Activated CD8-positive, alpha-beta memory T cell treated with anti-CD3 and anti-CD28 coated beads, Interleukin-2, amount 10 ng/mL, durations not matched to agents 7 days and 5 days (primary cell): ENCODE measurements at regions not wholly inside any gene's neighbourhood (a gene's known extent, or its start where the extent isn't known, plus 50 kb on each side); places are given as distances from the start of the nearest gene placed in this dataset.
"Not testable (repeated sequence)": the region's sequence is repeated elsewhere in the genome, so short reads cannot be mapped to it uniquely, and the experiment has no call there.

Experiments used
- ATAC-seq: fragments of 150-1000 bp; cut with Tn5 transposase; one replicate; pipeline ENCODE4 v1.10.0; 2021; ENCODE audit warnings: moderate library complexity
- CTCF ChIA-PET: fragments of 350-600 bp; sonication (Branson Sonifier 250); formaldehyde crosslinking; loops from one replicate; lab custom pipeline; 2021; ENCODE audit warnings: antibody characterized with exemption; lab: Charles Lee
- DNase-seq: peaks from one replicate; pipeline ENCODE4 v3.0.0-alpha.2; 2020
- H3K27ac Mint-ChIP-seq: one replicate; pipeline ENCODE4 v1.8.0; 2021; ENCODE audit warnings: mild to moderate bottlenecking, mixed read lengths
- H3K27me3 Mint-ChIP-seq: one replicate; pipeline ENCODE4 v1.8.0; 2021; ENCODE audit warnings: mixed read lengths
- H3K36me3 Mint-ChIP-seq: one replicate; pipeline ENCODE4 v1.8.0; 2021; ENCODE audit warnings: mild to moderate bottlenecking, mixed read lengths
- H3K4me1 Mint-ChIP-seq: one replicate; pipeline ENCODE4 v1.8.0; 2021; ENCODE audit warnings: mixed read lengths
- H3K4me3 Mint-ChIP-seq: one replicate; pipeline ENCODE4 v1.8.0; 2021; ENCODE audit warnings: mild to moderate bottlenecking, moderate library complexity, mixed read lengths
- H3K9me3 Mint-ChIP-seq: one replicate; pipeline ENCODE4 v1.8.0; 2022; ENCODE audit warnings: low read depth, mixed read lengths

- no peak overlapping the region for H3K27ac Mint-ChIP-seq
- no peak for ATAC-seq
- no peaks in the 10 kb centered on the region for H3K4me1 Mint-ChIP-seq
Measured at GRCh38 chr4:186984105-186984644, 260.5 kb upstream of the FAT1 start.

GRCh38 chr4:186999686-187000085, 276.0 kb upstream of the FAT1 start:
- no peaks in the 10 kb centered on the region for H3K36me3 Mint-ChIP-seq
- ATAC-seq, result no peak
- no peaks in the 10 kb centered on the region for H3K4me1 Mint-ChIP-seq

More at GRCh38 chr4:186984105-186984644, 260.5 kb upstream of the FAT1 start:
- Mint-ChIP-seq H3K36me3 (no peaks in the 10 kb centered on the region), H3K4me3 (no peak overlapping the region), H3K9me3 (no peaks in the 10 kb centered on the region), H3K27me3 (no peaks in the 10 kb centered on the region)
- no peak for DNase-seq
- CTCF ChIA-PET, result no interaction called here

GRCh38 chr4:187000281-187000680, 276.6 kb upstream of the FAT1 start:
- no peak overlapping the region for H3K4me3 Mint-ChIP-seq
- no peaks in the 10 kb centered on the region for H3K36me3 Mint-ChIP-seq
- no peak for ATAC-seq
- H3K4me1 Mint-ChIP-seq, result no peaks in the 10 kb centered on the region
- CTCF ChIA-PET, result no interaction called here
- H3K27me3 Mint-ChIP-seq, result no peaks in the 10 kb centered on the region
- H3K27ac Mint-ChIP-seq, result no peak overlapping the region
- DNase-seq, result no peak
- peaks cover 5% of the 10 kb centered on the region for H3K9me3 Mint-ChIP-seq

More at GRCh38 chr4:186999686-187000085, 276.0 kb upstream of the FAT1 start:
- Mint-ChIP-seq H3K4me3 (no peak overlapping the region), H3K27me3 (no peaks in the 10 kb centered on the region), H3K9me3 (peaks cover 5% of the 10 kb centered on the region), H3K27ac (no peak overlapping the region)
- no peak for DNase-seq
- CTCF ChIA-PET, result no interaction called here

GRCh38 chr4:187002133-187002532, 278.5 kb upstream of the FAT1 start:
- CTCF ChIA-PET, H3K4me3 Mint-ChIP-seq, H3K36me3 Mint-ChIP-seq, H3K4me1 Mint-ChIP-seq, DNase-seq, H3K27me3 Mint-ChIP-seq, H3K27ac Mint-ChIP-seq, H3K9me3 Mint-ChIP-seq, ATAC-seq: not testable (repeated sequence)

GRCh38 chr4:187004628-187005027, 281.0 kb upstream of the FAT1 start:
- no peaks in the 10 kb centered on the region for H3K36me3 Mint-ChIP-seq
- no peaks in the 10 kb centered on the region for H3K4me1 Mint-ChIP-seq
- no peak overlapping the region for H3K4me3 Mint-ChIP-seq
- H3K9me3 Mint-ChIP-seq, result peaks cover 5% of the 10 kb centered on the region
- H3K27ac Mint-ChIP-seq, result no peak overlapping the region
- ATAC-seq (no peak), DNase-seq (no peak)
- H3K27me3 Mint-ChIP-seq, result no peaks in the 10 kb centered on the region
- CTCF ChIA-PET, result no interaction called here

GRCh38 chr4:187006189-187006618, 282.5 kb upstream of the FAT1 start:
- H3K4me1 Mint-ChIP-seq, result no peaks in the 10 kb centered on the region
- no peaks in the 10 kb centered on the region for H3K27me3 Mint-ChIP-seq
- DNase-seq, result no peak
- CTCF ChIA-PET, result no interaction called here
- H3K9me3 Mint-ChIP-seq, result peaks cover 2% of the 10 kb centered on the region
- no peak overlapping the region for H3K4me3 Mint-ChIP-seq
- H3K36me3 Mint-ChIP-seq, result no peaks in the 10 kb centered on the region
- H3K27ac Mint-ChIP-seq, result no peak overlapping the region
- ATAC-seq, result no peak

GRCh38 chr4:187010052-187010451, 286.4 kb upstream of the FAT1 start:
- Mint-ChIP-seq H3K4me1 (no peaks in the 10 kb centered on the region), H3K4me3 (no peak overlapping the region), H3K27ac (no peak overlapping the region), H3K9me3 (peaks cover 3% of the 10 kb centered on the region), H3K27me3 (no peaks in the 10 kb centered on the region), H3K36me3 (no peaks in the 10 kb centered on the region)
- DNase-seq, result no peak
- ATAC-seq, result no peak
- CTCF ChIA-PET, result no interaction called here

- Mint-ChIP-seq H3K36me3 (no peaks in the 10 kb centered on the region), H3K9me3 (peaks cover 3% of the 10 kb centered on the region), H3K4me1 (no peaks in the 10 kb centered on the region), H3K27ac (no peak overlapping the region), H3K27me3 (no peaks in the 10 kb centered on the region), H3K4me3 (no peak overlapping the region)
- CTCF ChIA-PET, result no interaction called here
- no peak for ATAC-seq
- no peak for DNase-seq
Measured at GRCh38 chr4:187016101-187016500, 292.4 kb upstream of the FAT1 start.

GRCh38 chr4:187017147-187017546, 293.5 kb upstream of the FAT1 start:
- H3K27ac Mint-ChIP-seq, result no peak overlapping the region

GRCh38 chr4:187019896-187020295, 296.2 kb upstream of the FAT1 start:
- Mint-ChIP-seq H3K4me3 (no peak overlapping the region), H3K9me3 (peaks cover 3% of the 10 kb centered on the region), H3K27me3 (no peaks in the 10 kb centered on the region), H3K27ac (no peak overlapping the region), H3K36me3 (no peaks in the 10 kb centered on the region), H3K4me1 (no peaks in the 10 kb centered on the region)
- CTCF ChIA-PET, result no interaction called here
- ATAC-seq, result no peak
- no peak for DNase-seq

More at GRCh38 chr4:187017147-187017546, 293.5 kb upstream of the FAT1 start:
- CTCF ChIA-PET, result no interaction called here
- H3K4me3 Mint-ChIP-seq, result no peak overlapping the region
- H3K27me3 Mint-ChIP-seq, result no peaks in the 10 kb centered on the region
- peaks cover 3% of the 10 kb centered on the region for H3K9me3 Mint-ChIP-seq
- no peaks in the 10 kb centered on the region for H3K4me1 Mint-ChIP-seq
- ATAC-seq (no peak), DNase-seq (no peak)
- H3K36me3 Mint-ChIP-seq, result no peaks in the 10 kb centered on the region

- ATAC-seq (no peak), DNase-seq (no peak)
- Mint-ChIP-seq H3K27ac (no peak overlapping the region), H3K4me1 (no peaks in the 10 kb centered on the region), H3K36me3 (no peaks in the 10 kb centered on the region), H3K27me3 (no peaks in the 10 kb centered on the region), H3K9me3 (peaks cover 3% of the 10 kb centered on the region), H3K4me3 (no peak overlapping the region)
- CTCF ChIA-PET, result no interaction called here
Measured at GRCh38 chr4:187020676-187021075, 297.0 kb upstream of the FAT1 start.

- Mint-ChIP-seq H3K4me3 (no peak overlapping the region), H3K9me3 (peaks cover 5% of the 10 kb centered on the region), H3K4me1 (no peaks in the 10 kb centered on the region), H3K27me3 (no peaks in the 10 kb centered on the region), H3K36me3 (no peaks in the 10 kb centered on the region), H3K27ac (no peak overlapping the region)
- DNase-seq (no peak), ATAC-seq (no peak)
- CTCF ChIA-PET, result no interaction called here
Measured at GRCh38 chr4:187021436-187022205, 298.0 kb upstream of the FAT1 start.

GRCh38 chr4:187027272-187027671, 303.6 kb upstream of the FAT1 start:
- Mint-ChIP-seq H3K9me3 (peaks cover 10% of the 10 kb centered on the region), H3K4me1 (no peaks in the 10 kb centered on the region), H3K36me3 (no peaks in the 10 kb centered on the region), H3K27ac (no peak overlapping the region), H3K4me3 (no peak overlapping the region), H3K27me3 (no peaks in the 10 kb centered on the region)
- DNase-seq (no peak), ATAC-seq (no peak)
- CTCF ChIA-PET, result no interaction called here

GRCh38 chr4:187042251-187042650, 318.6 kb upstream of the FAT1 start:
- no peaks in the 10 kb centered on the region for H3K4me1 Mint-ChIP-seq
- H3K36me3 Mint-ChIP-seq, result no peaks in the 10 kb centered on the region
- DNase-seq (no peak), ATAC-seq (no peak)
- CTCF ChIA-PET, result no interaction called here
- no peak overlapping the region for H3K4me3 Mint-ChIP-seq
- peaks cover 6% of the 10 kb centered on the region for H3K9me3 Mint-ChIP-seq
- no peak overlapping the region for H3K27ac Mint-ChIP-seq
- no peaks in the 10 kb centered on the region for H3K27me3 Mint-ChIP-seq
